Cardiac fibroblast (primary cell): ENCODE measurements at regions not wholly inside any gene's neighbourhood (a gene's known extent, or its start where the extent isn't known, plus 50 kb on each side); places are given as distances from the start of the nearest gene placed in this dataset.
"Not testable (repeated sequence)": the region's sequence is repeated elsewhere in the genome, so short reads cannot be mapped to it uniquely, and the experiment has no call there.

Experiments
- DNase-seq, 2 donors: peaks; one replicate each; pipeline versions ENCODE4 v3.0.0 to v3.0.0-alpha.2; 2010; ENCODE audit warnings: low read depth in 2 of 2
- H3K4me3 ChIP-seq, 2 donors: replicated peaks in 1 of 2; 1 replicate in 1 of 2; 2 replicates in 1 of 2; pipeline ENCODE4 v1.5.1; 2011; ENCODE audit warnings: low read depth in 2 of 2, low read length in 2 of 2, mild to moderate bottlenecking in 2 of 2, moderate library complexity in 1 of 2
- TF ChIP-seq, protein P1 (sequence below): IDR thresholded peaks from one replicate; pipeline ENCODE4 v1.5.1; 2011; ENCODE audit warnings: low read depth, mild to moderate bottlenecking, low read length, inconsistent platforms

- no peak for DNase-seq
- TF ChIP-seq, protein P1, sequence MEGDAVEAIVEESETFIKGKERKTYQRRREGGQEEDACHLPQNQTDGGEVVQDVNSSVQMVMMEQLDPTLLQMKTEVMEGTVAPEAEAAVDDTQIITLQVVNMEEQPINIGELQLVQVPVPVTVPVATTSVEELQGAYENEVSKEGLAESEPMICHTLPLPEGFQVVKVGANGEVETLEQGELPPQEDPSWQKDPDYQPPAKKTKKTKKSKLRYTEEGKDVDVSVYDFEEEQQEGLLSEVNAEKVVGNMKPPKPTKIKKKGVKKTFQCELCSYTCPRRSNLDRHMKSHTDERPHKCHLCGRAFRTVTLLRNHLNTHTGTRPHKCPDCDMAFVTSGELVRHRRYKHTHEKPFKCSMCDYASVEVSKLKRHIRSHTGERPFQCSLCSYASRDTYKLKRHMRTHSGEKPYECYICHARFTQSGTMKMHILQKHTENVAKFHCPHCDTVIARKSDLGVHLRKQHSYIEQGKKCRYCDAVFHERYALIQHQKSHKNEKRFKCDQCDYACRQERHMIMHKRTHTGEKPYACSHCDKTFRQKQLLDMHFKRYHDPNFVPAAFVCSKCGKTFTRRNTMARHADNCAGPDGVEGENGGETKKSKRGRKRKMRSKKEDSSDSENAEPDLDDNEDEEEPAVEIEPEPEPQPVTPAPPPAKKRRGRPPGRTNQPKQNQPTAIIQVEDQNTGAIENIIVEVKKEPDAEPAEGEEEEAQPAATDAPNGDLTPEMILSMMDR, result no peak
- H3K4me3 ChIP-seq, result no peak overlapping the region
These were observed 202.8 kb downstream of the MN1 start for GRCh38 chr22:27598792-27599191.

DNA sequence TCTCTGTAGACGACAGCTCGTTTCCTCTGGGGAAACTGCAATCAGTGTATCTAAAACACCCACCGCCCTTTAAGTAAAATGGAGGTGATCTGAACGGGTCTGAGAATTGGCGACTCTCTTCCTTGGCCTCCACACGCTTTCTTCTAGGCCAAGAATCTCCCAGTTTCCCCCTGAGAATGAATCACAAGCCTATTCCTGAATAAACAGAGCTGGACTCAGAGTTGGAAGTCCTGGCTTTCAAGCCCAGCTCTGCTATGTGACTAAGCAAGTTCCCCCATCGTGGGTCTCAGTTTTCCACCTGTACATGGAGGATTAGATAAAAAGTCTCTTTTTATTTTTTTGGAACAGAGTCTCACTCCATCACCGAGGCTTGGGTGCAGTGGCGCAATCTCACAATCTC is 200.4 kb downstream of the MN1 start:
- TF ChIP-seq, protein P1, result no peak
- no peak overlapping the region for H3K4me3 ChIP-seq
- DNase-seq, result peak; percentile 18 to 22

DNA sequence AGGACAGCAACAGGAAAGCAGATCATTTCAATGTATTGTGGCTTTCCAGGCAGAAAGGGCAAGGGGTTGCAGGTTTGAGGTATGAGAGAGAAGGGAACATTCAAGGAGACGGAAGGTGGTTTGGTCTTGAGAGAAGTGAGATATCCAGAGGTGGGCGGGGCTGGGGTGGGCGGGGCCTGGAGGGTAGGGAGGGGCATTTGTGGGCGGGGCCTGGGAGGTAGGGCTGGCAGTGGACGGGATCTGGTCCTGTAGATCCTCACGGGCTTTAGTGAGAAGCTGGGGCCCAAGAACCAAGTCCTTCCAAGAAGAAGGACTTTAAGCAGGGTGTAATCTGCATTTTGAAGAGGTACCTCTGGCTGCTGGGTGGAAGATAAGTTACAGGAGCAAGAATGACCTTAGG is 199.2 kb downstream of the MN1 start:
- TF ChIP-seq, protein P1, result no peak
- no peak for DNase-seq
- H3K4me3 ChIP-seq, result no peak overlapping the region

GRCh38 chr22:27603111-27603799 is 198.3 kb downstream of the MN1 start:
- DNase-seq, result no peak
- TF ChIP-seq, protein P1, result no peak
- no peak overlapping the region for H3K4me3 ChIP-seq

- DNase-seq, result peak; percentile 28 to 43
- no peak overlapping the region for H3K4me3 ChIP-seq
- TF ChIP-seq, protein P1, result no peak
These were observed 197.8 kb downstream of the MN1 start for GRCh38 chr22:27603800-27604144.

- TF ChIP-seq, protein P1, result no peak
- DNase-seq, result no peak
- no peak overlapping the region for H3K4me3 ChIP-seq
These were observed 196.2 kb downstream of the MN1 start for GRCh38 chr22:27605390-27605789.

- H3K4me3 ChIP-seq, DNase-seq: not testable (repeated sequence)
These were observed 193.8 kb downstream of the MN1 start for GRCh38 chr22:27607750-27608149.
